Stimulated activated CD4-positive, alpha-beta T cell treated with anti-CD3 and anti-CD28 coated beads, Interleukin-4, amount 100 ng/mL, for 4 hours (primary cell): ENCODE measurements at regions not wholly inside any gene's neighbourhood (a gene's known extent, or its start where the extent isn't known, plus 50 kb on each side); places are given as distances from the start of the nearest gene placed in this dataset.

Experiments
- DNase-seq, 2 experiments: peaks; one replicate each; pipeline ENCODE4 v3.0.0-alpha.2; 2020

- no peak for DNase-seq
Observed at GRCh38 chr15:57823325-57823882, 116.9 kb downstream of the POLR2M start.

DNA sequence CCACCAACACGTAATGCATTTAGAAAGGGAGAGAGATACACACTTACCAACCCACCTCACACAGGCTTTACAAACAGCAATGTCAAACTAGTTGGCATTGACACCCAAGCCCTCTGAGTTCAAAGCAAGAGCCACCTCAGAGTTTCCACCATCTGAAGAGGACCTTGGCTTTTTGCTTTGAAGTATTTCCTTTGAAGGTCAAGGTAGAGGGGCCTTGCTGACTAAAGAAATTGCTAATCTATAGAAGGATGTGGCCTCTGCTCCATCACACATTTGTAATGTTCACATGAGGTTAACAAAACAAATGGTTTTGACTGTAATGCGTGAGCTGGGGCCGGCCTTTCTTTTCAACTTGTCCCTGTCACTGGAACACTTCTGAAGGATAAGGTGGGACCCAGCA is 117.7 kb downstream of the POLR2M start:
- DNase-seq: no peak

DNA sequence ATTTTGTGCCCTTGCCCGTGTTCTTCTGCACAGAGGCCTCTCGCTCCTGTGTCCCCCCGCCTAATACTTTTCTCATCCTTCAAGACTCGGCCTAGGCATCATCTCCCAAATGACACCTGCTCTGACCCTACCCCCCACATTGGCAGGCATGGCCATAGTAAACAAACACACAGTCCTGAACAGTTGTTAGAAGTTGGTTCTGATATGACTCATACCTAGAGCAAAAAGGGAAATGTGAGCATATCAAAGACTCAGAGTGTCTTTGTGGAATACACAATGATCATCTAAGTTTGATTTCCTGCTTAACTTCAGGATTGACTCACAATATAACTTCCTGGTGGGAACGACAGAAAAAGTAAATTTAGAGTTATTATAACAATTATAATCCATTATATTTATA is 120.5 kb downstream of the POLR2M start:
- no peak for DNase-seq

DNA sequence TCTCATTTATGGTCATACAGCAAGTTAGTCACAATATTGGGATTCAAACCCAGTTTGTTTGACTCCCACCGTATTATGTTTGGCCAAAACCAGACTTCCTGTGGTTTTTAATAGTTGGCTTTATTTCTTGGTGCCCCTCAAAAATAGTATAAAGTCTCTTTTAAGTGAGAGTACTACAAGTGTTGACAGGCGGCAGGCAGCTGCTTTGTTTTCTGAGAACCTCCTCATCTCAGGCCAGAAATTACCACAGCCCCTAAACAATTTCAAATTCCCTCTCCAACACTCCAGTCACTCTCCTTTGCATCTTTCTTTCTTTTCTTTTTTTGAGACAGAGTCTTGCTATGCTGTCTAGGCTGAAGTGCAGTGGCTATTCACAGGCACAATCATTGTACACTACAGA is 121.5 kb downstream of the POLR2M start:
- DNase-seq: no peak

- DNase-seq: no peak
Observed at GRCh38 chr15:57832183-57832582, 125.7 kb downstream of the POLR2M start.

- no peak for DNase-seq
Observed at GRCh38 chr15:57835119-57835518, 128.6 kb downstream of the POLR2M start.

GRCh38 chr15:57849317-57849716 is 142.8 kb downstream of the POLR2M start:
- DNase-seq: no peak

DNA sequence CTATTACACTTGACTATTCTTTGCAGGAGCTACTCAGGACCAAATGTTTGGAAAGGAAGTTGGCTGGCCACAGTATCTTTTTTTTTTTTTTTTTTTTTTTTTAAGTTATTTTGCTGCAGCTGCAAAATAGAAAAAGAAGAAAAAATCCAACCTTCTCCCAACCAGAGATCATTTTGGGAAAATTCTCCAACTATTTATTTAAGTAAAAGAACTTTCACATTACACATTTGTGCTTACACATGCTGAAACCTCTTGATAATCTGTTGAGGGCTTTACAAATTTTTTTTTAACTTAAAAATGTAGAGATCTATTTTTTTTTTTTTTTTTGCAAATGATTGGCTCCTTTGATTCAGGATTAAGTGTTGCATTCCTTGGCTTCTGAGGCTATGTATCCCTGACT is 148.0 kb downstream of the POLR2M start:
- DNase-seq: no peak

GRCh38 chr15:57857871-57858270 is 151.4 kb downstream of the POLR2M start:
- DNase-seq: no peak

GRCh38 chr15:57859130-57859685 is 152.7 kb downstream of the POLR2M start:
- DNase-seq: no peak

DNA sequence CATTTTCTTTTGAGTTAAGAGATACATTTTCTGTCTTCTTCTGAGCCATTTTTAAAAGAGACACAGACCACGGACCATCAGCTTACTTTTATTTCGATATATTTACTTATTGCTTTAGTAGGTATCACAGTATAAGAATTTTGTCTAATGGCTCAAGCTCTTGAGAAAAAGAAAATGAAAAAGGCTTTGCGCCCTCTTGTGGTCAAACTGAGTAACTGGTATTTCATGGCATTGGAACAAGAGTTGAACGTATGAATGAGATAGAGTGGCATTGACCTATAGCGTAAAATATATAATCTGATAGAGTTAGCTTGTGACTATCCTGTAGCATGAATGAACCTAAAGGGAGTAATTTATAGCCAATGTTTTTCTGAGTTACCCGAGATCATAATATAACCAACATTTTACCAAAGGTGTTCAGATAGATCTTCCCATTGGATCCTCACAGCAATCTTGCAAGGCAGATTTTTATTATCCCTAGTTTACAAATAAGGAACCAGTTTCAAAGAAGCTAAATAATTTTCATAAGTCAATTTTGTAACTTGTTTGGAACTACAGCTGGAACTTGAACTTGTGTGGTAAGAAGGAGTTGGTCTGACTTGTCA is 154.6 kb downstream of the POLR2M start:
- no peak for DNase-seq

DNA sequence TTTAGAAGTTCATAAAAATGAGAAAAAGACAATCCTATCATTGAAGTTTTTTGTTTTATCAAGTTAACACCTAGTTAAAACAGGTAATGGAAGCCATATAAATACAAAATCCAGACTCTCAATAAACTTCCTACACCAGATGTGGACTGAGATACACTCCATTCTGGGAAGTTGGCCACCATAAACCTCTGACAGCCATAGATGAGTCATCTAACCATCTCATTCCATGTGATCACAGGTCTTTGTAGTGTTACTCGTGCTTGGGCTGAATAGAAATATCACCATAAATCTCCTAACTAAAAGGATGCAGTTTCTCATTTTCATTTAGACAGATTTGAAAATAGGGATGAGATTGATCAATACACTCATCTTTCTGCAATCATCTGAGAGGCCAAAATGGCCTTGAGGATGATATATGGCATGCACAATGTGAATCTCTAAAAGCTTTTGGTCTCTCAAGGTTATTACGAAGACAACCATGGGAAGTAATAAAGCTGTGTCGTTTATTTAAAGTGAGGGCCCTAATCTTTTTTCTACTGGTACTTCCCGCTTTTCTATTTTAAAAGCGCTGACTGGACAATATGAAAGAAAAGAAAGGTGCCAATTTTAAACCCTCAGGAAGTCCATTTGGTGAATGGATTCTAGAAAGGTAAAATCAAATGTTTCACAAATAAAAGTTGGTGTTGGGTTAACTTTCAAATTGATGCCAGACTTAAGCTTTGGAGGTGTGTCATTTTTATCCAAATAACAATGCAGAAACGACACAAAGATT is 155.5 kb downstream of the POLR2M start:
- no peak for DNase-seq

DNA sequence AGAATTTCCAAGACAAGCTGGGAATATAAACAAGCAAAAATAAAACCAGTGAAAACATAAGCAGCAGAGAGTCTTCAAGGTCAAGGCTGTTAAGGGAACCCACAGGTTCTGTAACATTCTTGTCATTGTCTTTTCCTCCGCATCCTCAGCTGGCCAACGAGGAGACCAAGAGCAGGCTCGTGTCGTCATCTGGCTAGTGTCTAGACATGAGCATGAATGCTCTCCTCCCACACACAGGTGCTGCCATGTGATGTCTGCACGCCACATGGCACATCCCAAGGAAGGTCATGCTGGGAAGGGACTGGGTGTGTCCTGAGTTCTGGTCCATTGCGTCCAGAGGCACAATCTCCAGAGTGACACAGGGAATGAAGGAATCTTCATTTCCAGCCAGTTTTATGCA is 156.2 kb downstream of the POLR2M start:
- DNase-seq: no peak

DNA sequence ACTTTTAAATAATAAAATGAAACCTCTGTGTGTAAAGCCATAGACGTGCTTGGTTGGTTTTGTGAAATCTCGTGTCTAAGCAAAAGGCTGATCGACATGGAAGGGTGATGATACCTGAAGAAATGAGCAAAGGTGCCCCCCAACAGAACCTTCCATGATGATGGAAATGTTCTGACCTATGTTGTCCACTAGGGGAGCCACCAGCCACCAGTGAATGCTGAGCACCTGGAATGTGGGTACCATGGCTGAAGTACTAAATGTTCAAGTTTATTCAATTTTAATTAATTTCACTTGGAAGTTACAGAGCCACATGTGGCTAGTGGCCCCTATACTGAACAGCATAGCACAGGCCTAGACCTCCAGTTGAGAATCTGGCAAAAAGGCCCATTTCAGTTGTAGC is 158.8 kb downstream of the POLR2M start:
- DNase-seq: no peak

GRCh38 chr15:57866149-57866736 is 159.7 kb downstream of the POLR2M start:
- DNase-seq: peak; percentile 12 to 50

DNA sequence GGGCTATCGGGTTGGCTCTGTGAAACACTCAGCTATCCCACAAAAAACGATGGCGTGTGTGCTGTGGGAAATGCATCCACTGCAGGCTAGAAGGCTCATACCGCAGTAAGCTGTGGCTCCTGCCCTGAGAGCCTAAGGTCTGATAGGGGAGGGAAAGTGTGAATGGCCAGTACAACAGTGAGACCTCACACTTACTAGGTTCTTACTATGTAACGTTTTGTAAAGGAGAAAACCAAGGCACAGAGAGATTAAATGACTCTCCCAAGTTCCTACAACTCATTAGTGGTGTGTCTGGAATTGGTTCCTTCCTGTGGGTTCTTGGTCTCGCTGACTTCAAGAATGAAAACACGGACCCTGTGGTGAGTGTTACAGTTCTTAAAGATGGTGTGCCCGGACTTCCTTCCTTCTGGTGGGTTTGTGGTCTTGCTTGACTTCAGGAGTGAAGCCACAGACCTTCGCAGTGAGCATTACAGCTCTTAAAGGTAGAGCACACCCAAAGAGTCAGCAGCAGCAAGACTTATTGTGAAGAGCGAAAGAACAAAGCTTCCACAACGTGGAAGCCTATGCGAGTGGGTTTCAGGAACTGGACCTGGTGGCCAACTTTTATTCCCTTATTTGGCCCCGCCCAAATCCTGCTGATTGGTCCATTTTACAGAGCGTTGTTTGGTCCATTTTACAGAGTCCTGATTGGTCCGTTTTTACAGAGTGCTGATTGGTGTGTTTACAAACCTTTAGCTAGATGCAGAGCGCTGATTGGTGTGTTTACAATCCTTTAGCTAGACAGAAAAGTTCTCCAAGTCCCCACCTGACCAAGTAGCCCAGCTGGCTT is 161.7 kb downstream of the POLR2M start:
- DNase-seq: no peak

GRCh38 chr15:57870667-57871066 is 164.2 kb downstream of the POLR2M start:
- DNase-seq: no peak

- no peak for DNase-seq
Observed at GRCh38 chr15:57872281-57873030, 165.9 kb downstream of the POLR2M start.

- no peak for DNase-seq
Observed at GRCh38 chr15:57873564-57874209, 167.2 kb downstream of the POLR2M start.

DNA sequence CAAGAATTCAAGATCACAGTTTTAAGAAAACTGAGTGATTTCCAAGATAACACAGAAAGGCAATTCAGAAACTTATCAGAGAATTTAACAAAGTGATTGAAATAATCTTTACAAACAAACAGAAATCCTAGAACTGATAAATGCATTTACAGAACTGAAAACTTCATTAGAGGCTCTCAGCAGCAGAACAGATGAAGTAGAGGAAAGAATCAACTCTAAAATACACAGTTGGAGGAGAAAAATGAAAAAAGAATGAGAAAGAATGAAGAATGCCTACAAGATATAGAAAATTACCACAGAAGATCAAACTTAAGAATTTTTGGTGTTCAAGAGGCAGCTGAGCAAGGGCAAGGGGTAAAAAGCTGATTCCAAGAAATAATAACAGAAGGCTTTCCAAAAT is 168.8 kb downstream of the POLR2M start:
- DNase-seq: no peak

DNA sequence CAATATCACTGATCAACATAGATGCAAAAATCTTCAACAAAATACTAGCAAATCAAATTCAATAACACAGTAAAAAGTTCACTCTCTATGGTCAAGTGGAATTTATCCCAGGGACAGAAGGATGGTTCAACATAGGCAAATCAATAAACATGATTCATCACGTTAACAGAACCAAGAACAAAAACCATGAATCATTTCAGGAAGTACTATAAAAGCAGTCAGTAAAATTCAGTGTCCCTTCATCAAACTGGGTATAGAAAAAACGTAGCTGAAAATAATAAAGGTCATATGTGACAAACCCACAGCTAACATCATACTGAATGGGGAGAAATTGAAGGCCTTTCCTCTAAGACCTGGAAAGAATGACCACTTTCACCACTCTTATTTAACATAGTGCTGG is 172.1 kb downstream of the POLR2M start:
- no peak for DNase-seq

DNA sequence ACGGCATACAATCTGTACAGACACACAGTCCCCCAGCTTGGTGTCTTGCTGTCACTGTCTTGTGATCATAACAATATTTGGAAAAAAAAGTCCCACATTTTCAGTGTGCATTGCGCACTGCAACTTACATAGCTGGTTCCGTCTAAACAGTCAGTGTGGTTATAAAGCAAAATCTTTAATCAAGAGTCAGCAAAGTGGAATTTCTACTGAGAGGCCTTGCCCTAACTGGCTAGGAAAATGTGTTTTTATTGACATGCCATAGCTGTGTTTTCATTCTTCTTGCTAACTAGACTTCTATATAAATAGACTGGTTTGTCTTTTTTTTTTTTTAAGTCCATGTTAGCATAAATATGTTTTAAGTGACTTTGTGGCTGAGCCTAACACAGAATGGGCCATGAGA is 174.8 kb downstream of the POLR2M start:
- DNase-seq: no peak
